Chondrocyte (in vitro differentiated cells): ENCODE measurements at regions not wholly inside any gene's neighbourhood (a gene's known extent, or its start where the extent isn't known, plus 50 kb on each side); places are given as distances from the start of the nearest gene placed in this dataset.
"Not testable (repeated sequence)": the region's sequence is repeated elsewhere in the genome, so short reads cannot be mapped to it uniquely, and the experiment has no call there.

Source experiments
- DNase-seq: peaks from one replicate; pipeline ENCODE4 v3.0.0; 2021; ENCODE audit warnings: mixed read lengths, low spot score
- H3K27ac Mint-ChIP-seq: one replicate; pipeline ENCODE4 v1.8.0; 2021; ENCODE audit warnings: mild to moderate bottlenecking, moderate library complexity, mixed read lengths; ENCODE audit not compliant: unreplicated experiment
- H3K27me3 Mint-ChIP-seq: 2 replicates; pipeline ENCODE4 v1.8.0; 2021; ENCODE audit warnings: low read depth, mixed read lengths
- H3K36me3 Mint-ChIP-seq: 2 replicates; pipeline ENCODE4 v1.8.0; 2021; ENCODE audit warnings: low read depth, mixed read lengths
- H3K4me1 Mint-ChIP-seq: 2 replicates; pipeline ENCODE4 v1.8.0; 2021; ENCODE audit warnings: low read depth, mild to moderate bottlenecking, mixed read lengths
- H3K4me3 Mint-ChIP-seq: one replicate; pipeline ENCODE4 v1.8.0; 2021; ENCODE audit warnings: mild to moderate bottlenecking, moderate library complexity, mixed read lengths; ENCODE audit not compliant: unreplicated experiment
- H3K9me3 Mint-ChIP-seq: 2 replicates; pipeline ENCODE4 v1.8.0; 2021; ENCODE audit warnings: low read depth, mixed read lengths
- CTCF ChIP-seq: fragments of 200-600 bp; sonication (generic); IDR thresholded peaks from 2 replicates; pipeline ENCODE4 v1.5.0; 2021; ENCODE audit warnings: antibody characterized with exemption, mild to moderate bottlenecking, moderate library complexity

GRCh38 chr12:131430158-131430742 lies 280.6 kb upstream of the SFSWAP start:
- Mint-ChIP-seq H3K4me3 (no peak overlapping the region), H3K27me3 (peaks cover 23% of the 10 kb centered on the region), H3K27ac (no peak overlapping the region), H3K36me3 (peaks cover 2% of the 10 kb centered on the region), H3K9me3 (peaks cover 3% of the 10 kb centered on the region), H3K4me1 (no peaks in the 10 kb centered on the region)
- DNase-seq = no peak
- TF ChIP-seq CTCF = no peak

DNA sequence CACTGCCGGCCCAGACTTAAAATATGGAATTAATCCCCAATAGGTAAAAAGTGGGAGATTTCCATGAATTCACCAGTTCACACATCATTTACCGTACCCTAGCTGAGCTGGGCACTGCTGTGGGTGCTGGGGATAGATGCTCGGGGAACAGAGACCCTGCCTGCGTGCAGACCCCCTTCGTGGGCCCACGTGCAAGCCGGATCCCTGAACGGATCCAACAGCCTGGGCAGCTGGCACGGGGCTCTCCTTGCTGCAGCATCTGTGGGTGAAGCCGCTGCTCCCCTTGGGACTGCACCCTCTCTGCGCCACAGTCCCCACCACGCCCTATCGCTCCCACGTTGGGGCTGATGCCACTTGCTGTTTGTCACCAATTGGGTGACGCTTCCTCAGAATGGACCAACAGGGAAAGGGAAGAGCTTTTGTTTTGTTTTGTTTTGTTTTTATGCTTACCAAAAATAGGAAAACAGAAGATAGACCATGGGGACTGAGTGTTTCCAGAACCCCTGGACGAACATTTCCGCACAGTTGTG lies 279.7 kb upstream of the SFSWAP start:
- not testable (repeated sequence) for H3K27ac Mint-ChIP-seq, H3K9me3 Mint-ChIP-seq, H3K4me3 Mint-ChIP-seq, H3K36me3 Mint-ChIP-seq, H3K4me1 Mint-ChIP-seq, DNase-seq
- peaks cover 19% of the 10 kb centered on the region for H3K27me3 Mint-ChIP-seq

- Mint-ChIP-seq H3K27ac (no peak overlapping the region), H3K36me3 (peaks cover 2% of the 10 kb centered on the region), H3K9me3 (peaks cover 3% of the 10 kb centered on the region), H3K4me3 (no peak overlapping the region), H3K27me3 (peaks cover 16% of the 10 kb centered on the region), H3K4me1 (no peaks in the 10 kb centered on the region)
- DNase-seq = no peak
- no peak for TF ChIP-seq CTCF
Observed at GRCh38 chr12:131432532-131433260, 278.2 kb upstream of the SFSWAP start.

DNA sequence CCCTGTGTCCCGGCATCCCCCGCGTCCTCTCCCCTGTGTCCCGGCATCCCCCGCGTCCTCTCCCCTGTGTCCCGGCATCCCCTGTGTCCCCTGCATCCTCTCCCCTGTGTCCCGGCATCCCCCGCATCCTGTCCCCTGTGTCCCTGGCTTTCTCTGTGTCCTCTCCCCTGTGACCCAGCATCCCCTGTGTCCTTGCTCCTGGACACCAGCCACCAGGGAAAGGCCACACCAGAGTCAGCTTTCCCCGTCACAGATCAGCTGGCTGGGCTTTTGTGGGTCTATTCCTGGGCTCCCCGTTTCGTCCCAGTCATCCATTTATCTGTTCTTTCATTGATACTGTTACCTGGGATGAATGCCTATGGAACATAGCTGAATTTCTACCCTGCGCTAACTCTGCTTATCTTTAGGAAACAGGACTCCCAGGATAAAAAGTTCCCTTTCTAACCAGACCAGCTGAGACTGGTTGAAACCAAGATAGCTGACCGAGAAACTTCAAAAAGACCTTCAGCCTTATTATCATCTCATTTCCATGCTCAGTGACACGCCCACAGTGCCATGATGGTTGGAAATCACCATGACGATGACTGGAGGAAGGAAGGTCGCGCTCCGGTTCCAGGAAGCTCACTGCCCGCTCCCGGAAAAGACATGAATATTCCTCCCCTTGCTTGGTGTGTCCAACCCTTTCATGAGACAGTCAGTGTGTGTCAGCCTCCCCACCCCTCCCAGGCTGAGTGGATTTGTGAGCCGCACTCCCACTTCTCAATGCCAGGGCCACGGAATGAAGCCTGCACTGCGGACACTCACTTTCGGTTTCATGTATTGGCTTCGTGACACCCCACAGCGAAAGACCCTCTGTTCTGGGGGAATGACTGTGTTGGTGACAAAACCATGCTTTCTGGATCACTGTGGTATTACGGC lies 276.4 kb upstream of the SFSWAP start:
- peaks cover 3% of the 10 kb centered on the region for H3K9me3 Mint-ChIP-seq
- H3K27me3 Mint-ChIP-seq = peaks cover 14% of the 10 kb centered on the region
- no peak for DNase-seq
- no peak overlapping the region for H3K4me3 Mint-ChIP-seq
- H3K27ac Mint-ChIP-seq = no peak overlapping the region
- peaks cover 2% of the 10 kb centered on the region for H3K36me3 Mint-ChIP-seq
- H3K4me1 Mint-ChIP-seq = no peaks in the 10 kb centered on the region
- no peak for TF ChIP-seq CTCF

DNA sequence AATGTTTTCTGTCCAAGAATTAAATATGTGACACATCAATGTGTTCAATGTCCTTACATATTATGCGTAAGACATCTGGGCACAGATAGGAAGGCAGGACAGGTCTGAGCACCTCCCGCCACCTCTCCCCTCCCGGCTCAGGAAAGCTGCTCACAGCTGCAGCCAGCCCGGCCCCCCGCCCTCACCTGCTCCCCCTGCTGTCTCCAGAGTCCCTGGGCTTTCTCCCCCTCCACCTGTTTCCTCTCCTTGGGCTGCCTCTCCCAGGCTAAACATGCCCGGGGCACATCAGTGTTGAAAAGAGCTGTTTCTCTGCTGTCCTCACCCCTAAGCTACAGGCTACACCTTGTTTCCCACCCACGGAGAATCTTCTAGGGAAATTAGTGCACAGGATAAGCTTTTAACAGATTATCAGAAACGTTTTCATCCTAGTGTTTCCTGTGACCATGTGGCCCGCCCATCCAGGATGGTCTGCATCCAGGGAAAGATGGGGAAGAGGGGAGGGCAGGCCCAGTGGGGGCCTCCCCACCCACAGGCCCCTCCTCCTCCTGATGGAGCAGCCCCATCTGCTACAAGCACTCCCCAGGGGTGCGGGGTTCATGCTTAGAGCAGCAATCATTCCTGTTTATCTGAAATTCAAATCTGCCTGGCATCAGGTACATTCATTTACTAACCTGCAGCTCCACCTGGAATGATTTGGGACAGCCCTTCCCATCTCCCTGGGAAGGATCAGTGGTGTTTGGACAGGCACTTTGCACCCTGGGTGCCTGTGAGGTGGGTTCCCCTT lies 273.8 kb upstream of the SFSWAP start:
- Mint-ChIP-seq H3K27me3 (peaks cover 9% of the 10 kb centered on the region), H3K9me3 (no peaks in the 10 kb centered on the region), H3K4me1 (no peaks in the 10 kb centered on the region), H3K36me3 (no peaks in the 10 kb centered on the region), H3K27ac (no peak overlapping the region), H3K4me3 (no peak overlapping the region)
- TF ChIP-seq CTCF = no peak
- DNase-seq = no peak
